Progenitor cell of endocrine pancreas (in vitro differentiated cells): ENCODE measurements at regions not wholly inside any gene's neighbourhood (a gene's known extent, or its start where the extent isn't known, plus 50 kb on each side); places are given as distances from the start of the nearest gene placed in this dataset.

Experiments used
- DNase-seq: peaks from one replicate; pipeline ENCODE4 v3.0.0; 2021; ENCODE audit warnings: low spot score; ENCODE audit not compliant: unreplicated experiment
- H3K27ac Mint-ChIP-seq: 2 replicates; pipeline ENCODE4 v1.8.0; 2021; ENCODE audit warnings: mild to moderate bottlenecking, moderate library complexity, mixed read lengths
- H3K27me3 Mint-ChIP-seq: 2 replicates; pipeline ENCODE4 v1.8.0; 2021; ENCODE audit warnings: mixed read lengths
- H3K36me3 Mint-ChIP-seq: 2 replicates; pipeline ENCODE4 v1.8.0; 2022; ENCODE audit warnings: mixed read lengths; ENCODE audit not compliant: insufficient read depth
- H3K4me1 Mint-ChIP-seq: 2 replicates; pipeline ENCODE4 v1.8.0; 2021; ENCODE audit warnings: low read depth, mixed read lengths
- H3K4me3 Mint-ChIP-seq: 2 replicates; pipeline ENCODE4 v1.8.0; 2021; ENCODE audit warnings: low read depth, mild to moderate bottlenecking, moderate library complexity, mixed read lengths
- H3K9me3 Mint-ChIP-seq: 2 replicates; pipeline ENCODE4 v1.8.0; 2021; ENCODE audit warnings: low read depth, mixed read lengths
- TF ChIP-seq, protein P1 (sequence below): fragments of 200-600 bp; sonication (generic); IDR thresholded peaks from one replicate; pipeline ENCODE4 v1.5.0; 2021; ENCODE audit warnings: antibody characterized with exemption, mild to moderate bottlenecking; ENCODE audit not compliant: unreplicated experiment

DNA sequence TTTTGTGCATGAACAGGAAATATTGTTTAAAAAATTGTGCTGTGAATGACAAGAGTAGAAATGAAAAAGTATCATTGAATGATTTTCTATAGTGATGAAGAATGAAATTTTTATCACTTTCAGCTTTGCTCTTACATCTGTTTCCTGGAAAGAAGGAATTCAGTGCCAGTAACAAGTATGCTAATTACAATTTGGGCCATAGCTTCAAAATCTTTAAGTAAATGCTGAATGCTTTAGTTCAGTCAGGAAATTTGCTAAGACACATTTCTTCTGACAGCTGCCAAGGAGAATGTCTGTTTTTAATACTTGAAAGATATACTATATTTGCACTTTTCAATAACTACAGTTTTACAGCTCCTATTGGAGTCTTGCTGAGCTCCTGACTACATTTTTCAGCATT is 203.7 kb upstream of the RSPO3 start:
- Mint-ChIP-seq H3K27me3 (peaks cover 13% of the 10 kb centered on the region), H3K27ac (no peak overlapping the region), H3K4me1 (no peaks in the 10 kb centered on the region), H3K9me3 (peaks cover 5% of the 10 kb centered on the region), H3K36me3 (no peaks in the 10 kb centered on the region), H3K4me3 (no peak overlapping the region)
- DNase-seq = no peak
- TF ChIP-seq, protein P1, sequence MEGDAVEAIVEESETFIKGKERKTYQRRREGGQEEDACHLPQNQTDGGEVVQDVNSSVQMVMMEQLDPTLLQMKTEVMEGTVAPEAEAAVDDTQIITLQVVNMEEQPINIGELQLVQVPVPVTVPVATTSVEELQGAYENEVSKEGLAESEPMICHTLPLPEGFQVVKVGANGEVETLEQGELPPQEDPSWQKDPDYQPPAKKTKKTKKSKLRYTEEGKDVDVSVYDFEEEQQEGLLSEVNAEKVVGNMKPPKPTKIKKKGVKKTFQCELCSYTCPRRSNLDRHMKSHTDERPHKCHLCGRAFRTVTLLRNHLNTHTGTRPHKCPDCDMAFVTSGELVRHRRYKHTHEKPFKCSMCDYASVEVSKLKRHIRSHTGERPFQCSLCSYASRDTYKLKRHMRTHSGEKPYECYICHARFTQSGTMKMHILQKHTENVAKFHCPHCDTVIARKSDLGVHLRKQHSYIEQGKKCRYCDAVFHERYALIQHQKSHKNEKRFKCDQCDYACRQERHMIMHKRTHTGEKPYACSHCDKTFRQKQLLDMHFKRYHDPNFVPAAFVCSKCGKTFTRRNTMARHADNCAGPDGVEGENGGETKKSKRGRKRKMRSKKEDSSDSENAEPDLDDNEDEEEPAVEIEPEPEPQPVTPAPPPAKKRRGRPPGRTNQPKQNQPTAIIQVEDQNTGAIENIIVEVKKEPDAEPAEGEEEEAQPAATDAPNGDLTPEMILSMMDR = no peak

DNA sequence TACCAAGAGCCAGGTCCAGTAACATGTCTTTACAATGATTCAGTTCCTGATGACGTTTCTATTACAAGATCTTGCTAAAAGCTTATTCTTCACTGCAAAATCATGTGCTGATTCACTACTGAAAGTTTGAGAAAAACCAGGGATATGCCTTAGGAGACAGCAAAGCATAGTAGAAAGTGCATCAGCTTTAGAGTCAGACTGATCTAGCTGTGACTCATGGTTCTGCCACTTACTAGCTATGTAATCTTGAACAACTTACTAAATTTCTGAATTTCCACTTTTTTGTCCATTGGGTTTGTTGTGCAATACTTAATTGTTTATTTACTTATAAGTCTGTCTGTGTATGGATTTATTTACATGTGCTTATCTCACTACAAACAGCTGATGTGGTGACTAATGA is 198.5 kb upstream of the RSPO3 start:
- Mint-ChIP-seq H3K9me3 (no peaks in the 10 kb centered on the region), H3K27ac (no peak overlapping the region), H3K4me3 (no peak overlapping the region), H3K27me3 (peaks cover 14% of the 10 kb centered on the region), H3K4me1 (peaks cover 6% of the 10 kb centered on the region), H3K36me3 (no peaks in the 10 kb centered on the region)
- DNase-seq = no peak
- TF ChIP-seq, protein P1 = no peak

DNA sequence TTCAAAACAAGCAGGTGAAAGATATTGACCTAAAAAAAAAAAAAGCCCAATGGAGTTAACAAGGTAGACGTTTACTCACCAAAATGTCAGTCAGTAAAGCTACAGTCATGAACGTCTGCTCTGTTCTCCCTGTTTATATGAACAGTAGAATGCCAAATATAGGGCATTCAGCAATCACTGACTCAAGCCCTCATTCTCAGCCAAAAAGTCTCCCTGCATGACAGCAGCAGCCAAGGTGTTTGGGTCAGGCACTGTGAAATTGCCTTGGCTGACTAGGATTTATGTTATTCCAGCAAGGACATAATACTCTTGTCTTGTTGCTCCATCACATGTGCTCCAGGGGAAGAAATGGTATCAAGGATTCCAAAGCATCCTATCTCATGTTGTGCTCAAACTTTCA is 194.7 kb upstream of the RSPO3 start:
- no peak overlapping the region for H3K4me3 Mint-ChIP-seq
- peaks cover 7% of the 10 kb centered on the region for H3K4me1 Mint-ChIP-seq
- no peak overlapping the region for H3K27ac Mint-ChIP-seq
- DNase-seq = no peak
- no peaks in the 10 kb centered on the region for H3K36me3 Mint-ChIP-seq
- TF ChIP-seq, protein P1 = no peak
- peaks cover 36% of the 10 kb centered on the region for H3K27me3 Mint-ChIP-seq
- H3K9me3 Mint-ChIP-seq = no peaks in the 10 kb centered on the region

DNA sequence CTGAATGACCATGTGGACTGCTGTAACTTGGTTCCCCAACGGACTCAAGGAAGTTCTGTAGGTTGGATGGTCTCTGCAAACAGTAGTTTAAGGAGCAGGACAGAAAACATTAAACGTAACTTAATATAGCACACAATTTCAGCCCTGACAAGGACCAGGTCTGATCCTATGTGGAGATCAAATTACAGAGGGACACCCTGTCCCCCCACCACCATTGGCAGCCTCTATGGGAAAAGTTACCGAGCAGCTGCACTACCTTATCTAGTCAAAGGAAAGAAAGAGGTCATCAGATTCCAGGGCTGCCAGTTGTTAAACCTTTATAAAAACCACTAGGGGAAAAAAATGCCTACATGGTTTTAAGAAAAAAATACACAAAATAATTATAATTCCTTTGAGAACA is 191.5 kb upstream of the RSPO3 start:
- Mint-ChIP-seq H3K4me1 (peaks cover 7% of the 10 kb centered on the region), H3K27ac (no peak overlapping the region), H3K9me3 (no peaks in the 10 kb centered on the region), H3K27me3 (peaks cover 48% of the 10 kb centered on the region), H3K4me3 (no peak overlapping the region), H3K36me3 (no peaks in the 10 kb centered on the region)
- TF ChIP-seq, protein P1 = no peak
- DNase-seq = no peak

DNA sequence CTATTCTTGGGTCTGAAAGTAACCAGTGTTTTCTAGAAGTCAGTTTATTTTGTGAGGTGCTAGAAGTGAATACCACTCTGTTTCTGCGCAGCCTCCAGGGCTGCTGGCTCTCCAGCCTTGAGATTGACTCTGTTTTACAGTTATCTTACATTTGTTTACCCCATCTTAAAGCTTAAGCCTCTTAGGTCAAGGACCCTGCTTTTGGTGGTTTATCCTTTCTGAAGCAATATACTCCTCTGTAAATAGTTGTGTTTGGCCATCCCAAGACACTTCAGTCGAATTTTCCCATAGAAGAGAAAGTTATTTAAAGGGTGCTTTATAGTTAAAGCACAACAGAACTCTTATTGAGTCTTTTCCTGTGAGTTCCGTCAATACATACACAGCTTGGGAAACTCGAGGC is 190.6 kb upstream of the RSPO3 start:
- no peak for DNase-seq
- H3K27ac Mint-ChIP-seq = no peak overlapping the region
- TF ChIP-seq, protein P1 = no peak
- no peaks in the 10 kb centered on the region for H3K36me3 Mint-ChIP-seq
- peaks cover 50% of the 10 kb centered on the region for H3K27me3 Mint-ChIP-seq
- H3K9me3 Mint-ChIP-seq = no peaks in the 10 kb centered on the region
- H3K4me1 Mint-ChIP-seq = peaks cover 7% of the 10 kb centered on the region
- no peak overlapping the region for H3K4me3 Mint-ChIP-seq
